GM18907 (cell line): ENCODE measurements at regions not wholly inside any gene's neighbourhood (a gene's known extent, or its start where the extent isn't known, plus 50 kb on each side); places are given as distances from the start of the nearest gene placed in this dataset.
"Not testable (repeated sequence)": the region's sequence is repeated elsewhere in the genome, so short reads cannot be mapped to it uniquely, and the experiment has no call there.

ENCODE experiments used
- ATAC-seq: cut with Tn5 transposase; IDR thresholded peaks from one replicate; pipeline ENCODE4 v1.9.1; 2021; ENCODE audit warnings: mild to moderate bottlenecking, moderate library complexity; ENCODE audit not compliant: unreplicated experiment

GRCh38 chr14:44625098-44625497, 118.0 kb upstream of the FSCB start:
- ATAC-seq = no peak

- ATAC-seq = no peak
Measured at GRCh38 chr14:44620121-44621019, 113.3 kb upstream of the FSCB start.

- no peak for ATAC-seq
Measured at GRCh38 chr14:44616204-44616603, 109.1 kb upstream of the FSCB start.

- no peak for ATAC-seq
Measured at GRCh38 chr14:44613061-44613712, 106.1 kb upstream of the FSCB start.

- no peak for ATAC-seq
Measured at GRCh38 chr14:44612002-44612401, 104.9 kb upstream of the FSCB start.

GRCh38 chr14:44609876-44610510, 102.9 kb upstream of the FSCB start:
- no peak for ATAC-seq

GRCh38 chr14:44609201-44609600, 102.1 kb upstream of the FSCB start:
- ATAC-seq = no peak

- ATAC-seq = no peak
Measured at GRCh38 chr14:44607701-44608100, 100.6 kb upstream of the FSCB start.

- ATAC-seq = no peak
Measured at GRCh38 chr14:44606576-44606975, 99.5 kb upstream of the FSCB start.

GRCh38 chr14:44601266-44601665, 94.2 kb upstream of the FSCB start:
- not testable (repeated sequence) for ATAC-seq

- ATAC-seq = no peak
Measured at GRCh38 chr14:44589180-44589579, 82.1 kb upstream of the FSCB start.

GRCh38 chr14:44586910-44587309, 79.8 kb upstream of the FSCB start:
- no peak for ATAC-seq

- ATAC-seq = no peak
Measured at GRCh38 chr14:44576356-44576755, 69.3 kb upstream of the FSCB start.

GRCh38 chr14:44567997-44568396, 60.9 kb upstream of the FSCB start:
- no peak for ATAC-seq

- no peak for ATAC-seq
Measured at GRCh38 chr14:44565968-44566367, 58.9 kb upstream of the FSCB start.

GRCh38 chr14:44564908-44565307, 57.8 kb upstream of the FSCB start:
- no peak for ATAC-seq
